Stimulated activated CD8-positive, alpha-beta memory T cell treated with anti-CD3 and anti-CD28 coated beads, Interleukin-15, amount 100 ng/mL, for 1 hour (primary cell): ENCODE measurements at regions not wholly inside any gene's neighbourhood (a gene's known extent, or its start where the extent isn't known, plus 50 kb on each side); places are given as distances from the start of the nearest gene placed in this dataset.

Experiments
- DNase-seq: peaks from one replicate; pipeline ENCODE4 v3.0.0-alpha.2; 2020; ENCODE audit warnings: low read depth

DNA sequence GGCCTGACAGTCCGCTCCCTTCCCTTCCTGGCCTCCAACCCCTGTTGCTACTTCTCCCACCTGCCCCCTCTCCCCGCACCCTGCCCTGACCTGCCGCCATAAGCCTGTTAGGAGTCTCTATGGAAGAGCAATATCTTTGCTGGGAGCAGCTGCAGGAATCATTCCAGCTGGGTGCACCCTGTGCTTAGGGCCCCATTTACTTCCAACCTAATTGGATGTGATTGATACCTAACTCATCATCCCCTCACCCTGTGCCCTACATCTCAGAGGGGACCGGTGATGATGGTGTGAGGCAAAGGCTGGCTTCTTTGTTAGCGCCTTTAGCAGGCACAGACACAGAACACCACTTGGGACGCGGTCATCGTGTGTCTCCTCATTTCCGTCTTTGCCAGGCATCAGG lies 80.0 kb upstream of the FAM180A start:
- DNase-seq: no peak

DNA sequence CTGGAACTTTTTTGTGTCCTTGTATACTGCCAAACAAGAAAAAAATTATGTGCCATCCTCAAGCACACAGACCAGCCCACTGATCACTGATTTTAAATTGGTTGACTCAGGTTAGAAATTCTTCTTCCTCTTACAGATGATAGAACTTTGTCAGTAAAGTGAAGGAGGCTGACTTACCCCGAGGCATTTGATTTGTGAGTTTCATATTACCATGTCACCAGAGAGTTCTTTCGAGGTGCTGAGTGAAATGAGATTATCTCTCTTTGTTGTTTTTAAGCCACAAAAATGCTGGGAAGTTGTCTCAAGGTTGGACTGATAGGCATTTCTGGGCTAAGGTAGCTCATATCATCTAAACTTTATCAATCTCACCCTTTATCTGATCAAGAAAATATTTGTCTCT lies 78.8 kb upstream of the FAM180A start:
- DNase-seq: no peak

DNA sequence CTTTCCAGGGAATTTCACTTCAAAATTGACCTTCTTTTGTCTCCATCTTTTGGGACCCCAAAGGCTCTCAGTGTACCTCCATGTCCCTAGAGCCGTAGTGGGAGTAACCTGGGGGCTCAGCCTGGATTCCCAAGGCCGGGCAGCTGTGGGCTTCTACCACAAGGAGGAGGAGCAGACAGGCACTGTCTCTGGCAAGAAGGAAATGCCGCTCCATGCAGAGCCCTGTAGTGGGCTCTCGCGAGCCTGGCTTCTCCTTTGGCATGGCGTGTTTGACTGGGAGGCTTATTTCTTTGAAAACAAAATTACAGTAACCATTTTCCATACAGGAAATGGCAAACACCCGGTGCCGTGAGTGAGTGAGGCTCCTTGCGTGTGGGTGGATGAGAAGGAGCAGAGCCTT lies 76.8 kb upstream of the FAM180A start:
- no peak for DNase-seq

DNA sequence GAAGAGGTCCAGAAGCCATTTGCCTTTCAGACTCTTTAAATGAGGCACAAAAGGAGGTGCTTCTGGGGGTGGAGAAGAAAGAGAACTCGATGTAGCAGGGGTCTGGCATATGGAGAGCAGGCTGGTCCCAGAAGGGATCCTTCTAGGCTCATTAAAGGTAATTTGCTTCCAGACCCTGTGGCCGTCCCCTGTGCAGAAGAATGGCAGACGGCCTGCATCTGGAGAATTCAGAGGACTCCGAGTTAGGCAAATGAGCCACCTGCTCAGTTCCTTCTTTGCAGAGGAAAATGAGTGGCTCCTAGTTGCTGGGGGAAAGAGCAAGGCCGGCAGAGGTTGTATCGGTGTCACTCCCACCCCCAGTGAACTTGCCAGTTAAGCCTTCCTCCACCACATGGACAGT lies 73.8 kb upstream of the FAM180A start:
- no peak for DNase-seq

DNA sequence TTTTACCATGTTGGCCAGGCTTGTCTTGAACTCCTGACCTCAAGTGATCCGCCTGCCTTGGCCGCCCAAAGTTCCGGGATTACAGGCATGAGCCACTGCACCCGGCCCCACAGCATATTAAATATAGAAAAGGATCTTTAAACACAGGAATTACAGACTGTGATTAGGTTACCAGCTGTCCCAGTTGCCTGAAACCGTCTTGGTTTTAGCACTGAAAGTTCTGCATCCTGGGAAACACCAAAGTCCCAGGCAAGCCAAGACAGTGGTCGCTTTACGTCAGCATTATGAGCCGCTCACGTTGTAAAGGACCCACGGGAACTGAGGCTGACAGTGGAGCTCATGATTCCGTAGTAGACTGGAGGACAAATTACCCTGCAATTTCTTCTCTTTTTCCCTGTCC lies 69.0 kb upstream of the FAM180A start:
- DNase-seq: no peak

DNA sequence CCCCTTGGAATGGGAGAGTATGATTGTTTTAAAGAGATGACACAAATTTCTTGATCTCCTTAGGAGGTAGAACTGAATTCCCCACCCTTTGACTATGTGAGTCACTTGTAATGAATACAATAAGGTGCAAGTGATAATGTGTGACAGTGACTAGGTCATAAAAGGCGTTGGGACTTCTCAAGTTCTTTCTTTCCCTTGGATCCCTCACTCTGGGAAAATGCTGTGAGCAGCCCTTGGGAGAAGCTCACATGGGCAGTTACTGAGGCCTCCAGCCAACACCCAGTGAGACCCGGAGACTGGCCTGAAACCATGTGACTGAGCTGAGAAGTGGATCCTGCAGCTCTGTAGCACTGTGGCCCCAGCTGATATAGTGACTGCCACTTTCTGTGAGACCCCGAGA lies 66.4 kb upstream of the FAM180A start:
- no peak for DNase-seq

DNA sequence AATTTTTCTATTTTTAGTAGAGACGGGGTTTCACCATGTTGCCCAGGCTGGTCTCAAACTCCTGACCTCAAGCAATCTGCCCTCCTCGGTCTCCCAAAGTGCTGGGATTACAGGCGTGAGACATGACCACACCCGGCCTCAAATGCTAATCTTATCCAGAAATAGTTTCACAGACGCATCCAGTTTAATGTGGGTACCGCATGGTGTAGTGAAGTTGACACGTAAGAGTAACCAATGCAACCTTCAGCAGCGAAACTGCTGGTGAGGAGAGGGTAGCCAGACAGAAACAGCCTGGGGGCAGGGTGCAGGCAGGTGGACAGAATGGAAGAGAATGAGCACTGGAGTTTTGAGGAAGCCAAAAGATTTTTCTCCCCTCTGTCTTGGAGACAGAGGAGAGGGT lies 63.5 kb upstream of the FAM180A start:
- no peak for DNase-seq

DNA sequence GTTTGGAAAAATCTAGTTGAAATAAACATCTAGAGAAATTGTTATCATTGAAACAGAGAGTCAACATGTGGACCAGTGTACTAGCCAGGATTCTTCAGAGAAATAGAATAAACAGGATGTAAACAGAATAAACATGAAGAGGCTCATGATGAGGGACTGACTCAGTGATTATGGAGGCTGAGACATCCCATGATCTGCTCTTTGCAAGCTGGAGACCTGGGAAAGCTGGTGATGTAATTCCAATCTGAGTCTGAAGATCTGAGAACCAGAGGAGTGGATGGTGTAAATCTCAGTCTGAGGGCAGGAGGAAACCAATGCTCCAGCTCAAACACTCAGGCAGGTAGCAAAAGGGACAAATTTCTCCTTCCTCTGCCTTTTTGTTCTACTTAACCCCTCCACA lies 62.9 kb upstream of the FAM180A start:
- no peak for DNase-seq

DNA sequence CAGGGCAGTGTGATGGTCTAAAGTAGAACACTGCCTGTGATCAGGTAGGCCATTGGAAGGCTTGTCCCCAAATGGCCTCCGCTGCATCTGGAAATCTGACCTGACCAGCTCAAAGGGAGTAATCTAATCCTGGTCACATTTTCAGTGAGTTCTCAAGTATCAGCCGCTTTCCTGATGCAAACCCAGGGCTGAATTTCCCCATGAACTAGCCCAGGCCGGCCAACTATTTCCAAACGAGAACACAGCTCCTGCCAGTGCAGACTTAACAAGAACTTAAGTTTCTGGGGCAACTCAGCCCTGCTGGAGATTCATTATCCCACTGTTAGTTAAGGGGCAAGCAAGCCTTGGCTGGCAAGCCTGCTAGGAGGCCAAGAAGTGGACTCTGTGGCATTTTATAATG lies 59.6 kb upstream of the FAM180A start:
- no peak for DNase-seq

DNA sequence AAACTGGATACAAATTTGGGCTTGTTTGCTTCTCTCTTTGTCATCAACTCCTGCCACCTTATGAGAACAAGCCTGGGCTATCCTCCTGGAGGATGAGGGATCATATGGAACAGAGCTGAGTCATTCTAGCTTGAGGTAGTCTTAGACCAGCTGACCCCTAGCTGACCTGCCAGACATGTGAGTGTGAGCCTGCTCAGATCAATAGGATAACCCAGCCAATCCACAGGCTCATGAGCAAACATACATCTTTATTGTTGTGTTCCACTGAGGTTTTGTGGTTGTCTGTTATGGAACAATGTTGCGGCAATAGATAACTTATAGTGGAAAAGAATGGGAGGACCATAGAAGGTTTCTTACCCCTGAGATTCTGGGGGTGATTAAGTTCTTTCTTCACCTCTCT lies 54.5 kb upstream of the FAM180A start:
- DNase-seq: no peak

DNA sequence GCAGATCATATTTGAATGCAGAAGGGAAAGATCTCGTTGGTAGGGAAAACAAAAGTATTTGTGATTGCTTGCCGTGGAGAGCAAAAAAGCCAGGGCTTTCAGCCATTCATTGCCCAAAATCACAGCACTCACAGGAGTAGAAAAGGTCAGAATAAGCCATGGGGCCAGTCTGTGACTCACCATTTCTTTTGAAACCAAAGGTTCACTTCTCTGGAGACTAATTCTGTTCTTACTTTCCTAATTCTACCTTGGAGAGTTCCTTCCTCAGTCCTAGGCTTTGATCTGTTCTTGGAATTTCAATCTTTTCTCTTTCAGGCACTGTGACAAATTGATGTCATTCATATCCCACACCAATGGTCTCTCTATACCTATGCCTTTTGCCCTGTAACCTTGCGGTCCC lies 54.1 kb upstream of the FAM180A start:
- DNase-seq: no peak

DNA sequence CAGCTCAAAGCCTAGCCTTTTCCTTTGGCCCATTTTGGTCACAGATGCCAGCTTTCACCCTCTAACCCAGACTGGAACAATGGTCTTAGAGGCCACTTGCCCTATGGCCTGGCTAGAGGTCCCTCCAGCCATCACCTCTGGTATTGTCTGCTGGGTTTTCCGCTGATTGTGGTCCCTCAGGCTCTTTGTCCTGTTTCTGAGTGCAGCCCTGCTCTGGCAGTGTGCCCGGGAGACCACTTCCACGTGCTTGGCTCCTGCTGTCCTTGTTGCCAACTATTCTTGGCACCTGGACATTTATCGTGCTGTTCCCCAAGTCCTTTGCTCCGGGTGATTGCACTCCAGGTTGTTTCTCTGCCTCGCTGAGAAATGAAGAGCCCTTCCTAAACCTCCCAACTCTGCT lies 53.3 kb upstream of the FAM180A start:
- no peak for DNase-seq

DNA sequence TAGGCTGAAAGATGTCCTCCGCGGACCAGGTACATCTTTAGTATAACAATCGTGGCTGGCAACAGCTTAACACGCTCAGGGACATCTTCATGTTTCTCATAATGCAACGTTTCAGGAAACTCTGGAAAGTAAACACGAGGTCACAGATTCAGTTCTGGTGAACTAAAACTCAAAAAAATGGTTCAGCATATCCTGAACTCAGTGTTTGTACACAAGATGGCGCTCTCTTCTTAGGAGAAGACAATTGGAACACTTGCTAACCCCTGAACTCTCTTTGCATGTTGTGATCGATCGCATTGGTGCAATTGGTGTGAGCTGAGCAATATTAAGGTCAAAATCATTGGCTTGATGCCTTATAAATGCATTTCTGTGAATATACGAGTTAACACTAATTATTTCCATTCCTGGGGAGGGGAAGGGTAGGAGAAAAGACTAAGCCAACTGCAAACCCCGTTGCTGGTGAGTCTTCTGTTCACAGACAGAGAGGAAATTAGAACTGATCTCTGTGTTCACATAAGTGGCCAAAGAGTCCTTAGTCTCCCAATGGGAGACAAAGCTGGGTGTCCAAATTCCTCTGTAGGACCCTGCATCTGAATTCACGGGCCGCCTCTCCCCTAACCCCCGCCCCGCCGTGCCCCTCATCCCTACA lies 52.6 kb upstream of the FAM180A start:
- peak; percentile 11 for DNase-seq

DNA sequence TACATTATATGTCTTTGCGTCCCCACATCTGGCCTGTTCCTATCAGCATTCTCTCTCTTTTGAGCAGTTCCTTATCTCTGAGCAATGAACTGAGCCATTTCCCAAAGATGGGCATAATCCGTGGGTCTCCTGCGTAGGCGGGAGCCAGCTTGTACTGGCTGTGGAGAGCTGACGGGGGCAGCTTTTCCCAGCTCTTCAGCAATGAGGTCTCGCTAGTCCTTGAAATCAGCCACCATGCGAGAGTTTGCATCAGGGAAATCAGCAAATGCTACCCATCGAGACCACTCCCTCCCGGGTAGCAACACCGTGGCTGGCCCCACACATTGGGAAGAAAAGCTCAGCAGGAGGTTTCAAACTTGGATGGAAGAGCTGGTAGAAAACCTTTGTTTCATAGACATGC lies 51.9 kb upstream of the FAM180A start:
- DNase-seq: no peak

DNA sequence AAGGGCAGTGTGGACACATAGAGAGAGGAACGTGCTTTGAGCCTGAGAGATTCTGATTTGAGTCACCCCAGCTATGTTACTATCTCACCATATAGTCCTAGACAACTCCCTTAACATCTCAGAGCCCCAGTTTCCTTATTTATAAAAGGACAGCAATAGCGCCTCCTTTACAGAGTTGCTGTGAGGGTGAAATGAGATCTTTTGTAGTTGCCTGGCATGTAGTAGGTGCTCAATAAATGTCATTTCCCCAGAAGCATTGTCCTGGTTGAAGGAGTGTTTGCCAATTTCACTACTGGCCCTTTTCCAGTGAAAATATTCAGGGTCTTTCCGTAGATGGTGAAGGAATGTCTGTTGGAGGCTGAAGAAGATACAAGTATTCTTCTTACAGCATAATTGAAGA lies 51.3 kb upstream of the FAM180A start:
- no peak for DNase-seq
